H9 (cell line): ENCODE measurements at regions not wholly inside any gene's neighbourhood (a gene's known extent, or its start where the extent isn't known, plus 50 kb on each side); places are given as distances from the start of the nearest gene placed in this dataset.

Experiments
- DNase-seq: peaks from one replicate; pipeline ENCODE4 v3.0.0-alpha.2; 2017
- H2AFZ ChIP-seq: one replicate; pipeline ENCODE4 v1.6.1; 2013; ENCODE audit warnings: mild to moderate bottlenecking, low read length, control low read depth, moderate library complexity
- H2AK5ac ChIP-seq: 2 replicates; pipeline ENCODE4 v1.6.1; 2013; ENCODE audit warnings: low read length, control low read depth, mixed read lengths; ENCODE audit not compliant: insufficient read length
- H2BK120ac ChIP-seq: one replicate; pipeline ENCODE4 v1.6.1; 2013; ENCODE audit warnings: low read depth, mild to moderate bottlenecking, low read length, control low read depth, inconsistent platforms; ENCODE audit not compliant: poor library complexity, severe bottlenecking
- H2BK12ac ChIP-seq: 2 replicates; pipeline ENCODE4 v1.6.1; 2013; ENCODE audit warnings: low read length, control low read depth, mixed read lengths, low read depth; ENCODE audit not compliant: insufficient read length
- H2BK15ac ChIP-seq: 2 replicates; pipeline ENCODE4 v1.6.1; 2013; ENCODE audit warnings: low read depth, low read length, control low read depth
- H2BK20ac ChIP-seq: one replicate; pipeline ENCODE4 v1.6.1; 2013; ENCODE audit warnings: low read depth, mild to moderate bottlenecking, low read length, control low read depth, inconsistent platforms; ENCODE audit not compliant: poor library complexity, severe bottlenecking
- H2BK5ac ChIP-seq: 2 replicates; pipeline ENCODE4 v1.6.1; 2013; ENCODE audit warnings: low read length, control low read depth, mixed read lengths; ENCODE audit not compliant: insufficient read length
- H3K14ac ChIP-seq: 2 replicates; pipeline ENCODE4 v1.6.1; 2013; ENCODE audit warnings: low read length, control low read depth; ENCODE audit not compliant: insufficient read depth
- H3K18ac ChIP-seq: 2 replicates; pipeline ENCODE4 v1.6.1; 2013; ENCODE audit warnings: low read depth, mild to moderate bottlenecking, mixed read lengths, low read length, control low read depth; ENCODE audit not compliant: insufficient read length
- H3K23ac ChIP-seq: 2 replicates; pipeline ENCODE4 v1.6.1; 2013; ENCODE audit warnings: low read length, control low read depth, mixed read lengths, low read depth; ENCODE audit not compliant: insufficient read length
- H3K23me2 ChIP-seq: 2 replicates; pipeline ENCODE4 v1.6.1; 2013; ENCODE audit warnings: low read depth, mild to moderate bottlenecking, mixed read lengths, low read length, control low read depth; ENCODE audit not compliant: insufficient read length, poor library complexity, severe bottlenecking
- H3K27ac ChIP-seq: 2 replicates; pipeline ENCODE4 v1.5.1; 2013; ENCODE audit warnings: low read length, control low read depth, mixed read lengths, low read depth; ENCODE audit not compliant: insufficient read length
- H3K27me3 ChIP-seq: 2 replicates; pipeline ENCODE4 v1.6.1; 2013; ENCODE audit warnings: low read length, control low read depth, inconsistent platforms; ENCODE audit not compliant: insufficient read depth
- H3K4ac ChIP-seq: 2 replicates; pipeline ENCODE4 v1.6.1; 2013; ENCODE audit warnings: low read depth, mild to moderate bottlenecking, control low read depth, inconsistent platforms, low read length, moderate library complexity
- H3K4me1 ChIP-seq: 2 replicates; pipeline ENCODE4 v1.6.1; 2013; ENCODE audit warnings: low read length, control low read depth, inconsistent platforms; ENCODE audit not compliant: insufficient read depth
- H3K4me2 ChIP-seq: 2 replicates; pipeline ENCODE4 v1.6.1; 2013; ENCODE audit warnings: low read length, control low read depth, mixed read lengths; ENCODE audit not compliant: insufficient read length, insufficient read depth
- H3K56ac ChIP-seq: 2 replicates; pipeline ENCODE4 v1.6.1; 2013; ENCODE audit warnings: low read depth, mild to moderate bottlenecking, mixed read lengths, low read length, control low read depth; ENCODE audit not compliant: insufficient read length
- H3K79me1 ChIP-seq: 2 replicates; pipeline ENCODE4 v1.6.1; 2013; ENCODE audit warnings: low read depth, mild to moderate bottlenecking, moderate library complexity, low read length, control low read depth, inconsistent platforms; ENCODE audit not compliant: insufficient read depth, poor library complexity, severe bottlenecking
- H3K79me2 ChIP-seq: 2 replicates; pipeline ENCODE4 v1.6.1; 2013; ENCODE audit warnings: low read length, control low read depth, inconsistent platforms; ENCODE audit not compliant: insufficient read depth
- H3K9ac ChIP-seq: 2 replicates; pipeline ENCODE4 v1.6.1; 2013; ENCODE audit warnings: low read length, control low read depth, mixed read lengths; ENCODE audit not compliant: insufficient read length; ENCODE audit errors: extremely low read depth
- H3K9me3 ChIP-seq: one replicate; pipeline ENCODE4 v1.6.1; 2013; ENCODE audit warnings: low read depth, low read length, inconsistent platforms; ENCODE audit not compliant: control insufficient read depth
- H3T11ph ChIP-seq: one replicate; pipeline ENCODE4 v1.6.1; 2013; ENCODE audit warnings: mild to moderate bottlenecking, low read length, control low read depth, inconsistent platforms
- H4K20me1 ChIP-seq: one replicate; pipeline ENCODE4 v1.6.1; 2013; ENCODE audit not compliant: control insufficient read depth, insufficient read length, insufficient read depth
- H4K5ac ChIP-seq: 2 replicates; pipeline ENCODE4 v1.6.1; 2013; ENCODE audit warnings: low read depth, mild to moderate bottlenecking, mixed read lengths, low read length, control low read depth; ENCODE audit not compliant: insufficient read length
- H4K8ac ChIP-seq: replicated peaks from 2 replicates; pipeline ENCODE4 v1.6.1; 2013; ENCODE audit warnings: low read length, control low read depth, mixed read lengths, low read depth; ENCODE audit not compliant: insufficient read length
- H4K91ac ChIP-seq: 2 replicates; pipeline ENCODE4 v1.6.1; 2013; ENCODE audit warnings: low read depth, mild to moderate bottlenecking, moderate library complexity, mixed read lengths, low read length, control low read depth; ENCODE audit not compliant: insufficient read length
- H3K27ac Mint-ChIP-seq, 3 experiments: 2 replicates in 2 of 3; 3 replicates in 1 of 3; pipeline ENCODE4 v1.8.0; 2020 to 2021; ENCODE audit warnings: mixed read lengths in 3 of 3, mild to moderate bottlenecking in 1 of 3, moderate library complexity in 1 of 3
- H3K27me3 Mint-ChIP-seq: 2 replicates; pipeline ENCODE4 v1.8.0; 2021; ENCODE audit warnings: low read depth, mild to moderate bottlenecking, moderate library complexity, mixed read lengths
- H3K36me3 Mint-ChIP-seq, 3 experiments: 2 replicates in 2 of 3; 3 replicates in 1 of 3; pipeline ENCODE4 v1.8.0; 2020 to 2021; ENCODE audit warnings: low read depth in 3 of 3, mixed read lengths in 3 of 3; ENCODE audit not compliant: insufficient read depth in 1 of 3
- H3K4me1 Mint-ChIP-seq, 2 experiments: 2 replicates each; pipeline ENCODE4 v1.8.0; 2020; ENCODE audit warnings: mixed read lengths in 2 of 2
- H3K4me3 Mint-ChIP-seq, 2 experiments: 2 replicates in 1 of 2; 3 replicates in 1 of 2; pipeline ENCODE4 v1.8.0; 2020 to 2021; ENCODE audit warnings: mild to moderate bottlenecking in 2 of 2, mixed read lengths in 2 of 2, moderate library complexity in 1 of 2
- H3K9me3 Mint-ChIP-seq, 2 experiments: 2 replicates in 1 of 2; 3 replicates in 1 of 2; pipeline ENCODE4 v1.8.0; 2020; ENCODE audit warnings: mild to moderate bottlenecking in 2 of 2, mixed read lengths in 2 of 2, moderate library complexity in 1 of 2
- CTCF ChIP-seq: fragments of 200-600 bp; sonication (generic); conservative IDR thresholded peaks from 3 replicates; pipeline ENCODE4 v1.8.0; 2021; ENCODE audit warnings: antibody characterized with exemption, mild to moderate bottlenecking
- WGBS: extraction: QIAGEN DNeasy Blood & Tissue Kit; methylation state at CpG from one replicate; pipeline ENCODE4 v1.1.7; 2013; ENCODE audit warnings: missing lambda C conversion rate, low lambda C conversion rate, mixed read lengths; ENCODE audit not compliant: insufficient read length; ENCODE audit errors: extremely low coverage; 5-methylcytosine and 5-hydroxymethylcytosine counted together

GRCh38 chr2:126389446-126389845, 266.5 kb upstream of the GYPC start:
- Histone ChIP-seq H4K20me1 (no peaks in the 10 kb centered on the region), H2BK15ac (no peak overlapping the region), H3K79me1 (no peaks in the 10 kb centered on the region), H4K8ac (no peak overlapping the region), H2BK20ac (no peak overlapping the region), H4K91ac (no peak overlapping the region), H3K14ac (no peak overlapping the region), H3K9ac (no peak overlapping the region), H3K27me3 (no peaks in the 10 kb centered on the region), H3K23ac (no peak overlapping the region), H3K9me3 (no peaks in the 10 kb centered on the region), H2BK5ac (no peak overlapping the region), H3T11ph (no peak overlapping the region), H4K5ac (no peak overlapping the region), H2BK12ac (no peak overlapping the region), H3K4me1 (no peaks in the 10 kb centered on the region), H3K23me2 (no peaks in the 10 kb centered on the region), H3K18ac (no peak overlapping the region), H3K4me2 (no peak overlapping the region), H3K79me2 (no peaks in the 10 kb centered on the region), H2AFZ (no peak overlapping the region), H3K4ac (no peak overlapping the region), H2BK120ac (no peak overlapping the region), H3K27ac (no peak overlapping the region), H3K56ac (no peak overlapping the region), H2AK5ac (no peak overlapping the region)
- no peak overlapping the region for H3K27ac Mint-ChIP-seq
- TF ChIP-seq CTCF: no peak
- DNase-seq: no peak
- no peak overlapping the region for H3K4me3 Mint-ChIP-seq
- no CpG with 5 or more reads among the region's 1 CpG for WGBS
- peaks cover 5 to 21% (median 17%) of the 10 kb centered on the region in 3 experiments; a peak in 6 of 7 replicates for H3K36me3 Mint-ChIP-seq
- no peaks in the 10 kb centered on the region; the same call in 1 of the 2 replicates for H3K27me3 Mint-ChIP-seq
- no peaks in the 10 kb centered on the region for H3K4me1 Mint-ChIP-seq
- peaks cover 23 to 29% of the 10 kb centered on the region in 2 experiments for H3K9me3 Mint-ChIP-seq
